WI38 (cell line): ENCODE measurements at regions not wholly inside any gene's neighbourhood (a gene's known extent, or its start where the extent isn't known, plus 50 kb on each side); places are given as distances from the start of the nearest gene placed in this dataset.
"Not testable (repeated sequence)": the region's sequence is repeated elsewhere in the genome, so short reads cannot be mapped to it uniquely, and the experiment has no call there.

Experiments
- H3K4me3 ChIP-seq: 2 replicates; pipeline ENCODE4 v1.5.1; 2011; ENCODE audit warnings: low read depth, mild to moderate bottlenecking, control low read depth, low read length
- CTCF ChIP-seq: IDR thresholded peaks from 2 replicates; pipeline ENCODE4 v1.5.1; 2012; ENCODE audit warnings: low read depth, mild to moderate bottlenecking, control low read depth, low read length

DNA sequence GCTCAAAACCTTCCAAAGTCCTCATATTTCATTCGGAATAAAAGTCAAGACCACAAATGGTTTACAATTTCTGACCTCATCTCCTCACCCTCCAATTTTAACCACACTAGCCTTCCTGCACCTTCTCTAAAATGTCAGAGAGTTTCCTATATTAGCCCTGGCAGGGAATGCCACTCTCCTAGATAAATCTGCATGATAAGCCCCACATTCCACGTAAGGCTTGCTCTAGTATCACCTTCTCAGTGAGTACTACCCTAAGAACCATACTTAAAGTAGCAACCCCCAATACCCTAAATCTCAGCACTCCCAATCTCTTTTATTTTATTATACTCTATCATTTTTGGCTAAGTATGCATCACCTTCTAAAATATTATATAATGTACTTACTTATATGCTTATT, 100.5 kb upstream of the SLITRK5 start:
- no peak overlapping the region for H3K4me3 ChIP-seq
- TF ChIP-seq CTCF, result no peak

DNA sequence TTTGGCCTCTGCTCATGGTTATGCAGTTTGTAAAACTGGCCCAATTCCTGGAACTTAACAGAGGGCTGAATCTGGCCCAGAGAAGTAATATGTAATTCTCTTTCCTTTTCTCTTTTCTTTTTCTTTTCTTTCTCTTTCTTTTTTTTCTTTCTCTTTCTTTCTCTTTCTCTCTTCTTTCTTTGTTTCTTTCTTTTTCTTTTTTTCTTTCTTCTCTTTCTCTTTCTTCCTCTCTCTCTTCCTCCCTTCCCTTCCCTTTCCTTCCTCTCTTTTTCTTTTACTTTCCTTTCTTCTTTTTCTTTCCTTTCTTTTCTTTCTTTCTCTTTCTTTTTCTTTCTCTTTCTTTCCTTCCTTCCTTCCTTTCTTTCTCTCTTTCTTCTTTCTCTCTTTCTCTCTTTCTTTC, 88.8 kb upstream of the SLITRK5 start:
- TF ChIP-seq CTCF, result no peak

GRCh38 chr13:87590518-87590917, 80.7 kb upstream of the SLITRK5 start:
- no peak overlapping the region for H3K4me3 ChIP-seq
- no peak for TF ChIP-seq CTCF

More for the DNA sequence above, 88.8 kb upstream of the SLITRK5 start:
- no peak overlapping the region for H3K4me3 ChIP-seq

DNA sequence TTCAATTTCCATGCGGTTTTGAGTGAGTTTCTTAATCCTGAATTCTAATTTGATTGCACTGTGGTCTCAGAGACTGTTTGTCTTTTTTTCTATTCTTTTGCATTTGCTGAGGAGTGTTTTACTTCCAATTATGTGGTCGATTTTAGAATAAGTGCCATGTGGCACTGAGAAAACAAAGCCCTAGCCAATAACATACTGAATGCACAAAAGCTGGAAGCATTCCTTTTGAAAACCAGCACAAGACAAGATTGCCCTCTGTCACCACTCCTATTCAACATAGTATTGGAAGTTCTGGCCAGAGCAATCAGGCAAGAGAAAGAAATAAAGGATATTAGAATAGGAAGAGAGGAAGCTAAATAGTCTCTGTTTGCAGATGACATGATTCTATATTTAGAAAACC, 66.7 kb upstream of the SLITRK5 start:
- H3K4me3 ChIP-seq, result not testable (repeated sequence)

- H3K4me3 ChIP-seq, result no peak overlapping the region
These were observed 63.9 kb upstream of the SLITRK5 start for GRCh38 chr13:87607266-87607665.

GRCh38 chr13:87614276-87614675, 56.9 kb upstream of the SLITRK5 start:
- no peak for TF ChIP-seq CTCF
- no peak overlapping the region for H3K4me3 ChIP-seq

More at GRCh38 chr13:87607266-87607665, 63.9 kb upstream of the SLITRK5 start:
- TF ChIP-seq CTCF, result no peak
